Calu3 (cell line): ENCODE measurements at regions not wholly inside any gene's neighbourhood (a gene's known extent, or its start where the extent isn't known, plus 50 kb on each side); places are given as distances from the start of the nearest gene placed in this dataset.

Experiments used
- BruUV-seq: library from RNA; stranded (reverse); fragments of 400-500 nt; replicated peaks from 2 replicates; lab custom pipeline; 2021; lab: Mats Ljungman, UMichigan
- CTCF ChIA-PET: fragments of 300-600 bp; sonication (Branson Sonifier 250); formaldehyde crosslinking; loops from one replicate; lab custom pipeline; 2022; ENCODE audit warnings: antibody characterized with exemption; lab: Charles Lee
- DNase-seq: peaks from one replicate; pipeline ENCODE4 v3.0.0; 2022
- H3K27ac Mint-ChIP-seq: one replicate; pipeline ENCODE4 v1.8.0; 2022; ENCODE audit warnings: mixed read lengths; ENCODE audit not compliant: unreplicated experiment
- H3K27me3 Mint-ChIP-seq: one replicate; pipeline ENCODE4 v1.8.0; 2022; ENCODE audit warnings: mixed read lengths; ENCODE audit not compliant: unreplicated experiment
- H3K36me3 Mint-ChIP-seq: one replicate; pipeline ENCODE4 v1.8.0; 2022; ENCODE audit warnings: mild to moderate bottlenecking, moderate library complexity, mixed read lengths; ENCODE audit not compliant: insufficient read depth, unreplicated experiment
- H3K4me1 Mint-ChIP-seq: one replicate; pipeline ENCODE4 v1.8.0; 2022; ENCODE audit warnings: mild to moderate bottlenecking, low read depth, mixed read lengths; ENCODE audit not compliant: unreplicated experiment
- H3K4me3 Mint-ChIP-seq: one replicate; pipeline ENCODE4 v1.8.0; 2022; ENCODE audit warnings: mild to moderate bottlenecking, low read depth, moderate library complexity, mixed read lengths; ENCODE audit not compliant: unreplicated experiment
- H3K9me3 Mint-ChIP-seq: one replicate; pipeline ENCODE4 v1.8.0; 2022; ENCODE audit warnings: low read depth, mixed read lengths; ENCODE audit not compliant: unreplicated experiment
- CTCF ChIP-seq: fragments of 200-600 bp; IDR thresholded peaks from one replicate; pipeline ENCODE4 v1.8.0; 2022; ENCODE audit warnings: antibody characterized with exemption; ENCODE audit not compliant: unreplicated experiment
- intact Hi-C: fragments of 100-400 bp; cut with micrococcal nuclease; formaldehyde crosslinking; loops from one replicate; pipeline ENCODE4 v1.10.0; 2022; ENCODE audit not compliant: unreplicated experiment

GRCh38 chr6:165830761-165831160, 167.7 kb upstream of the PDE10A start:
- Mint-ChIP-seq H3K27ac (no peak overlapping the region), H3K9me3 (no peaks in the 10 kb centered on the region), H3K4me1 (peaks cover 12% of the 10 kb centered on the region), H3K27me3 (peaks cover 74% of the 10 kb centered on the region), H3K36me3 (no peaks in the 10 kb centered on the region), H3K4me3 (no peak overlapping the region)
- intact Hi-C loops, result no loop called here
- no TSS peak for BruUV-seq
- DNase-seq, result no peak
- TF ChIP-seq CTCF, result no peak
- CTCF ChIA-PET, result interaction anchor here (0.7 kb wide), 1 partner anchor 85 kb away, joined by 6 read pairs; no protein-coding TSS in a partner anchor

- no TSS peak for BruUV-seq
- CTCF ChIA-PET, result no interaction called here
These were observed 166.3 kb upstream of the PDE10A start for GRCh38 chr6:165829376-165829775.

GRCh38 chr6:165827190-165827518, 164.1 kb upstream of the PDE10A start:
- DNase-seq, result no peak
- H3K36me3 Mint-ChIP-seq, result no peaks in the 10 kb centered on the region
- H3K9me3 Mint-ChIP-seq, result no peaks in the 10 kb centered on the region
- H3K27me3 Mint-ChIP-seq, result peaks cover 47% of the 10 kb centered on the region
- BruUV-seq, result no TSS peak
- no peak overlapping the region for H3K4me3 Mint-ChIP-seq
- no peak for TF ChIP-seq CTCF
- no peak overlapping the region for H3K27ac Mint-ChIP-seq
- intact Hi-C loops, result no loop called here
- H3K4me1 Mint-ChIP-seq, result no peaks in the 10 kb centered on the region
- CTCF ChIA-PET, result no interaction called here

More at GRCh38 chr6:165829376-165829775, 166.3 kb upstream of the PDE10A start:
- H3K9me3 Mint-ChIP-seq, result no peaks in the 10 kb centered on the region
- peaks cover 60% of the 10 kb centered on the region for H3K27me3 Mint-ChIP-seq
- no peak for DNase-seq
- intact Hi-C loops, result no loop called here
- H3K27ac Mint-ChIP-seq, result no peak overlapping the region
- no peak for TF ChIP-seq CTCF
- no peaks in the 10 kb centered on the region for H3K36me3 Mint-ChIP-seq
- H3K4me3 Mint-ChIP-seq, result no peak overlapping the region
- H3K4me1 Mint-ChIP-seq, result peaks cover 2% of the 10 kb centered on the region

GRCh38 chr6:165826487-165827189, 163.6 kb upstream of the PDE10A start:
- Mint-ChIP-seq H3K4me3 (no peak overlapping the region), H3K4me1 (no peaks in the 10 kb centered on the region), H3K36me3 (no peaks in the 10 kb centered on the region), H3K27me3 (peaks cover 49% of the 10 kb centered on the region), H3K27ac (no peak overlapping the region), H3K9me3 (no peaks in the 10 kb centered on the region)
- intact Hi-C loops, result no loop called here
- no peak for DNase-seq
- no peak for TF ChIP-seq CTCF
- CTCF ChIA-PET, result no interaction called here
- no TSS peak for BruUV-seq
